CD14-positive monocyte (primary cell): ENCODE measurements at regions not wholly inside any gene's neighbourhood (a gene's known extent, or its start where the extent isn't known, plus 50 kb on each side); places are given as distances from the start of the nearest gene placed in this dataset.

Experiments
- DNase-seq, 3 donors: peaks; one replicate each; pipeline ENCODE4 v3.0.0-alpha.2; 2011 to 2022
- H2AFZ ChIP-seq: 2 replicates; pipeline ENCODE4 v1.6.0; 2012; ENCODE audit warnings: mild to moderate bottlenecking, low read depth, low read length, inconsistent platforms; ENCODE audit not compliant: insufficient read depth, poor library complexity, severe bottlenecking
- H3K27ac ChIP-seq, 2 donors: 1 replicate in 1 of 2; 2 replicates in 1 of 2; pipeline ENCODE4 v1.5.1; 2012 to 2013; ENCODE audit warnings: low read length in 2 of 2, control low read depth in 1 of 2, inconsistent platforms in 1 of 2, low read depth in 1 of 2, mild to moderate bottlenecking in 1 of 2
- H3K27me3 ChIP-seq, 2 donors: one replicate each; pipeline versions ENCODE4 v1.6.0 to v1.6.1; 2011 to 2013; ENCODE audit warnings: low read length in 2 of 2; ENCODE audit not compliant: control insufficient read depth in 2 of 2, insufficient read depth in 2 of 2
- H3K36me3 ChIP-seq, 2 donors: replicated peaks in 1 of 2; 1 replicate in 1 of 2; 2 replicates in 1 of 2; pipeline versions ENCODE4 v1.5.1 to v1.6.1; 2012 to 2013; ENCODE audit warnings: low read length in 2 of 2, control low read depth in 1 of 2, inconsistent platforms in 1 of 2, mild to moderate bottlenecking in 1 of 2; ENCODE audit not compliant: insufficient read depth in 2 of 2, control insufficient read depth in 1 of 2
- H3K4me1 ChIP-seq, 2 donors: 1 replicate in 1 of 2; 2 replicates in 1 of 2; pipeline versions ENCODE4 v1.5.1 to v1.6.1; 2012 to 2013; ENCODE audit warnings: low read length in 2 of 2, control low read depth in 1 of 2, inconsistent platforms in 1 of 2, mild to moderate bottlenecking in 1 of 2, moderate library complexity in 1 of 2; ENCODE audit not compliant: insufficient read depth in 2 of 2, control insufficient read depth in 1 of 2
- H3K4me2 ChIP-seq: replicated peaks from 2 replicates; pipeline ENCODE3; 2012; ENCODE audit warnings: low read length, moderate library complexity, mild to moderate bottlenecking; ENCODE audit not compliant: poor library complexity, severe bottlenecking; ENCODE audit errors: extremely low read depth
- H3K4me3 ChIP-seq, 3 experiments: fragments of 200-600 bp in 1 of 3; sonication (generic) in 1 of 3; replicated peaks in 1 of 3; 1 replicate in 2 of 3; 2 replicates in 1 of 3; pipeline ENCODE4 v1.5.1; 2011 to 2013; ENCODE audit warnings: low read length in 3 of 3, mild to moderate bottlenecking in 3 of 3, control low read depth in 2 of 3, low read depth in 2 of 3, inconsistent platforms in 1 of 3, moderate library complexity in 1 of 3
- H3K79me2 ChIP-seq: 2 replicates; pipeline ENCODE4 v1.6.0; 2012; ENCODE audit warnings: mild to moderate bottlenecking, control low read depth, inconsistent platforms, low read length, moderate library complexity; ENCODE audit not compliant: insufficient read depth
- H3K9ac ChIP-seq: 2 replicates; pipeline ENCODE4 v1.6.0; 2017; ENCODE audit warnings: low read length, mild to moderate bottlenecking; ENCODE audit not compliant: insufficient read depth, poor library complexity, severe bottlenecking
- H3K9me3 ChIP-seq, 2 donors: replicated peaks in 1 of 2; 1 replicate in 1 of 2; 2 replicates in 1 of 2; pipeline versions ENCODE4 v1.5.1 to v1.6.1; 2012 to 2013; ENCODE audit warnings: low read length in 2 of 2, control low read depth in 1 of 2; ENCODE audit not compliant: control insufficient read depth in 1 of 2, insufficient read depth in 1 of 2
- H4K20me1 ChIP-seq: 2 replicates; pipeline ENCODE4 v1.6.0; 2012; ENCODE audit warnings: mild to moderate bottlenecking, low read length, control low read depth, moderate library complexity; ENCODE audit not compliant: insufficient read depth
- H3K27ac Mint-ChIP-seq, 7 donors: one replicate each; pipeline ENCODE4 v1.8.0; 2020; ENCODE audit warnings: mild to moderate bottlenecking in 7 of 7, mixed read lengths in 7 of 7, moderate library complexity in 6 of 7, inconsistent platforms in 2 of 7
- H3K27me3 Mint-ChIP-seq, 3 donors: one replicate each; pipeline ENCODE4 v1.8.0; 2021 to 2022; ENCODE audit warnings: low read depth in 3 of 3, mild to moderate bottlenecking in 3 of 3, mixed read lengths in 3 of 3, moderate library complexity in 3 of 3, inconsistent platforms in 1 of 3
- H3K36me3 Mint-ChIP-seq, 2 donors: one replicate each; pipeline ENCODE4 v1.8.0; 2020; ENCODE audit warnings: mixed read lengths in 2 of 2, inconsistent platforms in 1 of 2, mild to moderate bottlenecking in 1 of 2
- H3K4me1 Mint-ChIP-seq: one replicate; pipeline ENCODE4 v1.8.0; 2020; ENCODE audit warnings: mild to moderate bottlenecking, mixed read lengths
- H3K4me3 Mint-ChIP-seq, 2 donors: one replicate each; pipeline ENCODE4 v1.8.0; 2020; ENCODE audit warnings: mild to moderate bottlenecking in 2 of 2, mixed read lengths in 2 of 2, moderate library complexity in 1 of 2
- H3K9me3 Mint-ChIP-seq, 7 donors: one replicate each; pipeline ENCODE4 v1.8.0; 2020 to 2022; ENCODE audit warnings: mixed read lengths in 7 of 7, mild to moderate bottlenecking in 6 of 7, moderate library complexity in 6 of 7, inconsistent platforms in 2 of 7
- CTCF ChIP-seq: fragments of 200-600 bp; IDR thresholded peaks from one replicate; pipeline ENCODE4 v1.8.0; 2022; ENCODE audit warnings: antibody characterized with exemption, mild to moderate bottlenecking
- WGBS: methylation state at CpG from one replicate; pipeline ENCODE4 v1.1.5; 2013; ENCODE audit warnings: missing lambda C conversion rate; ENCODE audit not compliant: insufficient coverage; 5-methylcytosine and 5-hydroxymethylcytosine counted together
- intact Hi-C, 2 donors: fragments of 100-400 bp; cut with micrococcal nuclease; formaldehyde crosslinking; loops; one replicate each; pipeline versions ENCODE4 v1.15.0 to v1.15.1; 2023

- no peaks in the 10 kb centered on the region for H3K36me3 ChIP-seq
- H3K79me2 ChIP-seq = no peaks in the 10 kb centered on the region
- H3K27me3 ChIP-seq = no peaks in the 10 kb centered on the region
- no peak for DNase-seq
- H2AFZ ChIP-seq = no peak overlapping the region
- Mint-ChIP-seq H3K9me3 (peaks cover 6 to 15% (median 12%) of the 10 kb centered on the region in 7 donors), H3K4me1 (no peaks in the 10 kb centered on the region), H3K4me3 (no peak overlapping the region), H3K27me3 (no peaks in the 10 kb centered on the region), H3K27ac (no peak overlapping the region), H3K36me3 (no peaks in the 10 kb centered on the region)
- 94% methylated on average over 7 of the region's 7 CpGs for WGBS
- intact Hi-C loops = no loop called here
- H4K20me1 ChIP-seq = no peaks in the 10 kb centered on the region
- no peak overlapping the region for H3K27ac ChIP-seq
- no peak overlapping the region for H3K9ac ChIP-seq
- TF ChIP-seq CTCF = no peak
- H3K4me1 ChIP-seq = no peaks in the 10 kb centered on the region
- no peak overlapping the region for H3K4me3 ChIP-seq
- H3K9me3 ChIP-seq = peaks cover 11% of the 10 kb centered on the region in 2 donors
- no peak overlapping the region for H3K4me2 ChIP-seq
Measured at GRCh38 chr12:107528731-107529365, 156.8 kb upstream of the PWP1 start.

- no peak for DNase-seq
- H3K36me3 Mint-ChIP-seq = no peaks in the 10 kb centered on the region
Measured at GRCh38 chr12:107529991-107530390, 155.6 kb upstream of the PWP1 start.

More at GRCh38 chr12:107529991-107530390, 155.6 kb upstream of the PWP1 start:
- no peak overlapping the region for H3K4me3 ChIP-seq
- Mint-ChIP-seq H3K4me3 (no peak overlapping the region), H3K27me3 (no peaks in the 10 kb centered on the region), H3K9me3 (peaks cover 9 to 15% (median 13%) of the 10 kb centered on the region in 7 donors), H3K4me1 (no peaks in the 10 kb centered on the region), H3K27ac (no peak overlapping the region)
- H3K27ac ChIP-seq = no peak overlapping the region
- H3K4me1 ChIP-seq = no peaks in the 10 kb centered on the region
- intact Hi-C loops = no loop called here
- WGBS = 100% methylated on average over 1 of the region's 3 CpGs
- no peaks in the 10 kb centered on the region for H3K27me3 ChIP-seq
- TF ChIP-seq CTCF = no peak
- no peak overlapping the region for H3K9ac ChIP-seq
- no peaks in the 10 kb centered on the region for H3K36me3 ChIP-seq
- no peaks in the 10 kb centered on the region for H3K79me2 ChIP-seq
- H3K9me3 ChIP-seq = peaks cover 11% of the 10 kb centered on the region in 2 donors
- no peak overlapping the region for H2AFZ ChIP-seq
- no peak overlapping the region for H3K4me2 ChIP-seq
- no peaks in the 10 kb centered on the region for H4K20me1 ChIP-seq
